ENCODE measurements at regions not wholly inside any gene's neighbourhood (a gene's known extent, or its start where the extent isn't known, plus 50 kb on each side); places are given as distances from the start of the nearest gene placed in this dataset.

GRCh38 chrX:45849261-45849862, 648.7 kb upstream of the DIPK2B start:
- peak; percentile 29 for TF ChIP-seq CTCF (IDR thresholded peaks at IDR 0.05)
- Histone ChIP-seq H3K27me3 (no peaks in the 10 kb centered on the region), H3K27ac (no peak overlapping the region), H3K36me3 (no peaks in the 10 kb centered on the region), H3K4me1 (no peaks in the 10 kb centered on the region), H3K9me3 (no peaks in the 10 kb centered on the region), H3K4me3 (peak overlapping the region; percentile 26)
- intact Hi-C loops (cut with DNase I): no loop called here
- ATAC-seq: peak; percentile 63
- DNase-seq: no peak

GRCh38 chrX:45847961-45848360, 647.3 kb upstream of the DIPK2B start:
- Histone ChIP-seq H3K27me3 (no peaks in the 10 kb centered on the region), H3K27ac (no peak overlapping the region), H3K9me3 (no peaks in the 10 kb centered on the region), H3K36me3 (no peaks in the 10 kb centered on the region), H3K4me1 (no peaks in the 10 kb centered on the region), H3K4me3 (no peak overlapping the region)
- ATAC-seq: no peak
- intact Hi-C loops (cut with DNase I): no loop called here
- no peak for DNase-seq
- TF ChIP-seq CTCF (IDR thresholded peaks at IDR 0.05): no peak

- H3K9me3 ChIP-seq: no peaks in the 10 kb centered on the region
- DNase-seq (no peak), ATAC-seq (no peak)
- intact Hi-C loops (cut with DNase I): no loop called here
- no peak for TF ChIP-seq CTCF (IDR thresholded peaks at IDR 0.05)
- no peaks in the 10 kb centered on the region for H3K27me3 ChIP-seq
- no peak overlapping the region for H3K4me3 ChIP-seq
- no peaks in the 10 kb centered on the region for H3K36me3 ChIP-seq
- no peaks in the 10 kb centered on the region for H3K4me1 ChIP-seq
- no peak overlapping the region for H3K27ac ChIP-seq
These were observed 645.7 kb upstream of the DIPK2B start for GRCh38 chrX:45846328-45846727.

GRCh38 chrX:45845142-45845541, 644.5 kb upstream of the DIPK2B start:
- TF ChIP-seq CTCF (IDR thresholded peaks at IDR 0.05): no peak
- Histone ChIP-seq H3K36me3 (no peaks in the 10 kb centered on the region), H3K27ac (no peak overlapping the region), H3K4me1 (no peaks in the 10 kb centered on the region), H3K4me3 (no peak overlapping the region), H3K9me3 (no peaks in the 10 kb centered on the region), H3K27me3 (no peaks in the 10 kb centered on the region)
- no peak for ATAC-seq
- no peak for DNase-seq
- intact Hi-C loops (cut with DNase I): no loop called here

- no peak overlapping the region for H3K27ac ChIP-seq
- intact Hi-C loops (cut with DNase I): no loop called here
- H3K9me3 ChIP-seq: no peaks in the 10 kb centered on the region
- DNase-seq (no peak), ATAC-seq (no peak)
- no peak overlapping the region for H3K4me3 ChIP-seq
- no peaks in the 10 kb centered on the region for H3K36me3 ChIP-seq
- TF ChIP-seq CTCF (IDR thresholded peaks at IDR 0.05): peak; percentile 18
- no peaks in the 10 kb centered on the region for H3K4me1 ChIP-seq
- no peaks in the 10 kb centered on the region for H3K27me3 ChIP-seq
These were observed 642.8 kb upstream of the DIPK2B start for GRCh38 chrX:45843518-45843917.

- Histone ChIP-seq H3K4me1 (no peaks in the 10 kb centered on the region), H3K4me3 (no peak overlapping the region), H3K9me3 (no peaks in the 10 kb centered on the region), H3K27me3 (no peaks in the 10 kb centered on the region), H3K27ac (no peak overlapping the region), H3K36me3 (no peaks in the 10 kb centered on the region)
- TF ChIP-seq CTCF (IDR thresholded peaks at IDR 0.05): no peak
- DNase-seq: no peak
- intact Hi-C loops (cut with DNase I): no loop called here
- no peak for ATAC-seq
These were observed 642.2 kb upstream of the DIPK2B start for GRCh38 chrX:45842926-45843315.

Data from upper lobe of right lung (tissue), 1 donor.